ENCODE measurements at regions not wholly inside any gene's neighbourhood (a gene's known extent, or its start where the extent isn't known, plus 50 kb on each side); places are given as distances from the start of the nearest gene placed in this dataset.
"Not testable (repeated sequence)": the region's sequence is repeated elsewhere in the genome, so short reads cannot be mapped to it uniquely, and the experiment has no call there.

GRCh38 chr4:117678861-117679260 is 355.4 kb upstream of the NDST3 start:
- H3K27me3 Mint-ChIP-seq, result no peaks in the 10 kb centered on the region
- no peaks in the 10 kb centered on the region for H3K36me3 Mint-ChIP-seq (ENCODE audit: low read depth)
- ATAC-seq (no peak), DNase-seq (no peak)
- no peaks in the 10 kb centered on the region for H3K4me1 Mint-ChIP-seq
- H3K4me3 Mint-ChIP-seq, result no peak overlapping the region
- H3K27ac Mint-ChIP-seq, result no peak overlapping the region
- H3K9me3 Mint-ChIP-seq, result peaks cover 14% of the 10 kb centered on the region

GRCh38 chr4:117691572-117692351 is 342.5 kb upstream of the NDST3 start:
- Mint-ChIP-seq H3K4me1 (no peaks in the 10 kb centered on the region), H3K9me3 (no peaks in the 10 kb centered on the region), H3K36me3 (ENCODE audit: low read depth) (no peaks in the 10 kb centered on the region), H3K27ac (no peak overlapping the region), H3K27me3 (no peaks in the 10 kb centered on the region), H3K4me3 (no peak overlapping the region)
- ATAC-seq (no peak), DNase-seq (no peak)

DNA sequence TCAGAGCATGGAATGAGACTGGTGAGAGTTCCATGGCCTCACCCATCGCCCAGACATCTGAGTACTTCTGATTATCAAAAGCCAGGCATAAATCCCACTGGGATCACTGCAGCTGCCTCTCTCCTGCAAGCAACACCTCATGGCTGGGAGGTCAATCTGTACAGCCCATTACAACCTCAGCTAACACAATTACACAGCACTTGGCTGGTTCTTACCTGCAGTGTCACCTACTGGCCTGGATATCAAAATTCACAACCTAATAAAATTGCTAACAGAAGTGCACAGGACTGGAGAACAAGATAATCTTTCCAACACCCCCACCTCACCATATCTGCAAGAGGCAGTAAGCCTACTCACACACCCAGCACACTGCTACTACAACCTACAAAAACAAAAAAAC is 341.7 kb upstream of the NDST3 start:
- Mint-ChIP-seq H3K27me3 (no peaks in the 10 kb centered on the region), H3K9me3 (no peaks in the 10 kb centered on the region), H3K36me3 (ENCODE audit: low read depth) (no peaks in the 10 kb centered on the region), H3K4me3 (no peak overlapping the region), H3K4me1 (no peaks in the 10 kb centered on the region), H3K27ac (no peak overlapping the region)
- ATAC-seq, result no peak
- no peak for DNase-seq

GRCh38 chr4:117699595-117699994 is 334.7 kb upstream of the NDST3 start:
- no peaks in the 10 kb centered on the region for H3K36me3 Mint-ChIP-seq (ENCODE audit: low read depth)
- H3K9me3 Mint-ChIP-seq, result no peaks in the 10 kb centered on the region
- H3K4me1 Mint-ChIP-seq, result no peaks in the 10 kb centered on the region
- DNase-seq, result no peak
- no peak overlapping the region for H3K4me3 Mint-ChIP-seq
- no peak for ATAC-seq
- H3K27ac Mint-ChIP-seq, result no peak overlapping the region
- no peaks in the 10 kb centered on the region for H3K27me3 Mint-ChIP-seq

GRCh38 chr4:117700111-117700892 is 334.0 kb upstream of the NDST3 start:
- H3K27me3 Mint-ChIP-seq, result no peaks in the 10 kb centered on the region
- H3K27ac Mint-ChIP-seq, result no peak overlapping the region
- ATAC-seq, result no peak
- no peaks in the 10 kb centered on the region for H3K9me3 Mint-ChIP-seq
- no peak overlapping the region for H3K4me3 Mint-ChIP-seq
- H3K4me1 Mint-ChIP-seq, result no peaks in the 10 kb centered on the region
- H3K36me3 Mint-ChIP-seq (ENCODE audit: low read depth), result no peaks in the 10 kb centered on the region
- no peak for DNase-seq

- H3K9me3 Mint-ChIP-seq, result no peaks in the 10 kb centered on the region
- H3K27me3 Mint-ChIP-seq, result no peaks in the 10 kb centered on the region
- H3K27ac Mint-ChIP-seq, result no peak overlapping the region
- no peaks in the 10 kb centered on the region for H3K36me3 Mint-ChIP-seq (ENCODE audit: low read depth)
- no peak overlapping the region for H3K4me3 Mint-ChIP-seq
- DNase-seq, result no peak
- ATAC-seq, result no peak
- H3K4me1 Mint-ChIP-seq, result no peaks in the 10 kb centered on the region
Measured at GRCh38 chr4:117702353-117702752, 331.9 kb upstream of the NDST3 start.

- H3K27me3 Mint-ChIP-seq, result no peaks in the 10 kb centered on the region
- H3K27ac Mint-ChIP-seq, result no peak overlapping the region
- no peaks in the 10 kb centered on the region for H3K4me1 Mint-ChIP-seq
- H3K4me3 Mint-ChIP-seq, result no peak overlapping the region
- no peak for DNase-seq
- no peaks in the 10 kb centered on the region for H3K36me3 Mint-ChIP-seq (ENCODE audit: low read depth)
- no peak for ATAC-seq
- peaks cover 2% of the 10 kb centered on the region for H3K9me3 Mint-ChIP-seq
Measured at GRCh38 chr4:117704721-117705120, 329.6 kb upstream of the NDST3 start.

DNA sequence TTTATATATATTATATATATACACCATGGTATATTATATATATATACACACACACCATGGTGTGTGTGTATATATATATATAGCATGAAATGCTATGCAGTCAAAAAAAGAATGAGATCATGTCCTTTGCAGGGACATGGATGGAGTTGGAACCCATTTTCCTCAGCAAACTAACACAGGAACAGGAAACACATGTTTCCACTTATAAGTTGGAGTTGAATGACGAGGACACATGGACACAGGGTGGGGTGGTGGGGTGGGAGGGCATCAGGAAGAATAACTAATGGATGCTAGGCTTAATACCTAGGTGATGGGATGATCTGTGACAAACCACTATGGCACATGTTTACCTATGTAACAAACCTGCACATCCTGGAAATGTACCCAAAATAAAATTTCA is 293.6 kb upstream of the NDST3 start:
- DNase-seq (no peak), ATAC-seq (no peak)
- no peaks in the 10 kb centered on the region for H3K27me3 Mint-ChIP-seq
- H3K4me3 Mint-ChIP-seq, result no peak overlapping the region
- H3K4me1 Mint-ChIP-seq, result no peaks in the 10 kb centered on the region
- H3K9me3 Mint-ChIP-seq, result peaks cover 7% of the 10 kb centered on the region
- no peaks in the 10 kb centered on the region for H3K36me3 Mint-ChIP-seq (ENCODE audit: low read depth)
- H3K27ac Mint-ChIP-seq, result no peak overlapping the region

DNA sequence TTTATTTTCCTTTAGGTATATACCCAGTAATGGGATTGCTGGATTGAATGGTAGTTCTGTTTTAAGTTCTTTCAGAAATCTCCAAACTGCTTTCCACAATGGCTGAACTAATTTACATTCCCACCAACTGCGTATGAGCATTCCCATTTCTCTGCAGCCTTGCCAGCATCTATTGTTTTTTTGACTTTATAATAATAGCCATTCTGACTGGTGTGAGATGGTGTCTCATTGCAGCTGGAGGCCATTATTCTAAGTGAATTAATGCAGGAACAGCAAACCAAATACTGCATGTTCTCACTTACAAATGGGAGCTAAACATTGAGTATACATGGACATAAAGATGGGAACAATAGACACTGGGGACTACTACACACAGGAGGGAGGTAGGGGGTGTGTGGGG is 288.9 kb upstream of the NDST3 start:
- not testable (repeated sequence) for H3K27me3 Mint-ChIP-seq; H3K36me3 Mint-ChIP-seq (ENCODE audit: low read depth); H3K9me3 Mint-ChIP-seq; DNase-seq; H3K4me3 Mint-ChIP-seq; H3K4me1 Mint-ChIP-seq; H3K27ac Mint-ChIP-seq; ATAC-seq

GRCh38 chr4:117755438-117755837 is 278.8 kb upstream of the NDST3 start:
- H3K36me3 Mint-ChIP-seq (ENCODE audit: low read depth), result no peaks in the 10 kb centered on the region
- H3K9me3 Mint-ChIP-seq, result peaks cover 26% of the 10 kb centered on the region
- no peak for DNase-seq
- H3K27me3 Mint-ChIP-seq, result no peaks in the 10 kb centered on the region
- H3K4me1 Mint-ChIP-seq, result no peaks in the 10 kb centered on the region
- no peak for ATAC-seq
- no peak overlapping the region for H3K4me3 Mint-ChIP-seq
- no peak overlapping the region for H3K27ac Mint-ChIP-seq

- no peak for ATAC-seq
- no peak overlapping the region for H3K27ac Mint-ChIP-seq
- H3K27me3 Mint-ChIP-seq, result peaks cover 2% of the 10 kb centered on the region
- H3K4me3 Mint-ChIP-seq, result no peak overlapping the region
- DNase-seq, result no peak
- H3K36me3 Mint-ChIP-seq (ENCODE audit: low read depth), result no peaks in the 10 kb centered on the region
- no peaks in the 10 kb centered on the region for H3K4me1 Mint-ChIP-seq
- H3K9me3 Mint-ChIP-seq, result no peaks in the 10 kb centered on the region
Measured at GRCh38 chr4:117768610-117769009, 265.7 kb upstream of the NDST3 start.

DNA sequence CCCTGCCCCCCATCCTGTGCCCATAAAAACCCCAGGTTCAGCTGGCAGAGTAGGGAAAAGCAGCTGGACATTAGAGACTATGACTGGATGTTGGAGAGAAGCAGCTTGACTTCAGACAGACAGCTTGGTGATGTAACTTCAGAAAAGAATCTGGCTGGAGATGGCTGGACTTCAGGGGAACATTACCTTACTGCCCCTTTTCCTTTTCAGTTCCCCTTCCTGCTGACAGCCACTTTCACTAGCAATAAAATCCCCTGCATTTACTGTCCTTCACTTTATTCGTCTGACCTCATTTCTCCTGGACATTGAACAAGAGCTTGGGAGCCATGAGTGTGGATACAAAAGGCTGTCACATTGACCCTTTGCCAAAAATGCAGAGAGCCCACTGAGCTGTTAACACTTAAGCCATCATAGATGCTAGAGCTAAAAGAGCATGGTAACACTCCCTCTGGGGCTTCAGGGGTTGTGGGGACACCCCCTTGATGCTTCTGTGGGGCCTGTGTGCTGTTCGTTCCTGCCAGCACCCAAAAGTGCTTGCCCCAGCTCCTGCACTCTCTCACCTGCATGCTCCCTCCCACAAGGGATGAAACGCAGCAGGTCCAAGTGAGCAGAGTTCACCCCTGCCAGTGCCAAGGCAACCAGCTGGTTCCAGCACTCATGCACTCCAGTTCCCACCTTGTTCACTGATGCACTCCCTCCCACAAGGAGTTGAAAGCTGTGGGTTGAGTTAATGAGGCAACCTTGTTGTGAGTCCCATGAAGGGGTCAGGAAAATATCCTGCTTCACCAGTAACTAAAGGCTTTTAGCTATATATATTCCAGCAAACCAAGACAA is 263.8 kb upstream of the NDST3 start:
- DNase-seq (no peak), ATAC-seq (no peak)
- no peaks in the 10 kb centered on the region for H3K36me3 Mint-ChIP-seq (ENCODE audit: low read depth)
- peaks cover 2% of the 10 kb centered on the region for H3K27me3 Mint-ChIP-seq
- no peak overlapping the region for H3K27ac Mint-ChIP-seq
- no peaks in the 10 kb centered on the region for H3K4me1 Mint-ChIP-seq
- no peak overlapping the region for H3K4me3 Mint-ChIP-seq
- H3K9me3 Mint-ChIP-seq, result no peaks in the 10 kb centered on the region

DNA sequence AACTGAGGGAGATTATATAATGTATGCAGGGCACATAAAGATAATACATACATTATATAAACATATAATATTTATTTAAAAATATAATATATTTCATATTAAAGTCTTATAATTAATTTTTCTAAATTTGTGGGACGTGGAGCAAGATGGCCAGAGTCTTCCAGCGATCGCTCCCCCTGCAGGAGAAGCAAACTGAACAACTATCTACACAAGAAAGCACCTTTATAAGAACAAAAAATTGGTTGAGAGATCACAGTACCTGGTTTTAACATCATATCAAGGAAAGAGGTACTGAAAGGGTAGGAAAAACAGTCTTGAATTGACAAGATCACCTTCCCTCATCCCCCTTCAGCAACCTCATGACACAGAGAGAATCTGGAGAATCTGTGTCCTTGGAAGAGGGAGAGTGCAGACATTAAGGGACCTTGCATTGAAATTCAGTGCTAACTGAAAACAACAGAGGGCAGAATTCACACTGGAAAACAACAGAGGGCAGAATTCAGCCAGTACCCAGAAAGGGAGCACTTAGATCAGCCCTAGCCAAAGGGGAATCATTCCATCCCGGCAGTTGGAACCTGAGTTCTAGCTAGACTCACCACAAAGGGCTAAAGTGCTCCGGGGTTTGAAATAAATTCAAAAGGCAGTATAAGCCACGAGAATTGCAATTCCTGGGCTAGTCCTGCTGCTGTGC is 262.5 kb upstream of the NDST3 start:
- no peaks in the 10 kb centered on the region for H3K4me1 Mint-ChIP-seq
- ATAC-seq (no peak), DNase-seq (no peak)
- peaks cover 2% of the 10 kb centered on the region for H3K27me3 Mint-ChIP-seq
- H3K9me3 Mint-ChIP-seq, result peaks cover 4% of the 10 kb centered on the region
- no peak overlapping the region for H3K27ac Mint-ChIP-seq
- no peak overlapping the region for H3K4me3 Mint-ChIP-seq
- H3K36me3 Mint-ChIP-seq (ENCODE audit: low read depth), result no peaks in the 10 kb centered on the region
